ENCODE measurements at regions not wholly inside any gene's neighbourhood (a gene's known extent, or its start where the extent isn't known, plus 50 kb on each side); places are given as distances from the start of the nearest gene placed in this dataset.

DNA sequence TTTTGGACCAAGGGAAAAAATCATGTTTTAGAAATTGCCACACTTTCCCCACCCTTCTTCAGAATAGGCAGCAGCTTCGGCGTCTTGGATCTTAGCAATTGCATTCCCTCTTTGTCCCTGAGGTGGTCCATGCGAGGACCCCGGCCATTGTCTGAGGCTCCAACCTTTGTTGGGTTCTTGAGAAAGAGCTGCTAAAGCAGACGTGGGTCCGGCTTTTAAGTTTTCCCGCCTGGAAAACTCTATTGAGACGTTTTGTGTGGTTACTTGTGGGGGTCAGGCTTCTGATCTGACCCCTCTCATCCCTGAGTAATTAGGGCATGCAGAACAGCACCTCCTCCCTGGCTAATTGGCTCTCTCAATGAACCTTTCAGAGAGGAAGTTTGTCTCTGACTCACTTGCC lies 509.6 kb upstream of the TNC start:
- no peak for TF ChIP-seq EZH2 (IDR thresholded peaks at IDR 0.05; ENCODE audit: low read length)
- TF ChIP-seq, protein P1, sequence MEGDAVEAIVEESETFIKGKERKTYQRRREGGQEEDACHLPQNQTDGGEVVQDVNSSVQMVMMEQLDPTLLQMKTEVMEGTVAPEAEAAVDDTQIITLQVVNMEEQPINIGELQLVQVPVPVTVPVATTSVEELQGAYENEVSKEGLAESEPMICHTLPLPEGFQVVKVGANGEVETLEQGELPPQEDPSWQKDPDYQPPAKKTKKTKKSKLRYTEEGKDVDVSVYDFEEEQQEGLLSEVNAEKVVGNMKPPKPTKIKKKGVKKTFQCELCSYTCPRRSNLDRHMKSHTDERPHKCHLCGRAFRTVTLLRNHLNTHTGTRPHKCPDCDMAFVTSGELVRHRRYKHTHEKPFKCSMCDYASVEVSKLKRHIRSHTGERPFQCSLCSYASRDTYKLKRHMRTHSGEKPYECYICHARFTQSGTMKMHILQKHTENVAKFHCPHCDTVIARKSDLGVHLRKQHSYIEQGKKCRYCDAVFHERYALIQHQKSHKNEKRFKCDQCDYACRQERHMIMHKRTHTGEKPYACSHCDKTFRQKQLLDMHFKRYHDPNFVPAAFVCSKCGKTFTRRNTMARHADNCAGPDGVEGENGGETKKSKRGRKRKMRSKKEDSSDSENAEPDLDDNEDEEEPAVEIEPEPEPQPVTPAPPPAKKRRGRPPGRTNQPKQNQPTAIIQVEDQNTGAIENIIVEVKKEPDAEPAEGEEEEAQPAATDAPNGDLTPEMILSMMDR (optimal IDR thresholded peaks at IDR 0.05 in 1 of 3, IDR thresholded peaks at IDR 0.05 in 1 of 3, conservative IDR thresholded peaks at IDR 0.05 in 1 of 3; ENCODE audit: extremely low read depth in 1 of 3, insufficient read depth in 2 of 3, low read length in 3 of 3) = no peak
